22Rv1 (cell line): ENCODE measurements at regions not wholly inside any gene's neighbourhood (a gene's known extent, or its start where the extent isn't known, plus 50 kb on each side); places are given as distances from the start of the nearest gene placed in this dataset.

ENCODE experiments used
- CTCF ChIP-seq: fragments of 450-650 bp; IDR thresholded peaks from 2 replicates; pipeline ENCODE4 v1.5.1; 2017; ENCODE audit warnings: mild to moderate bottlenecking
- ZFX ChIP-seq: fragments of 450-650 bp; IDR thresholded peaks from 2 replicates; pipeline ENCODE4 v1.6.1; 2017; ENCODE audit warnings: antibody characterized with exemption, borderline replicate concordance

- TF ChIP-seq CTCF (no peak), ZFX (no peak)
These were observed 100.2 kb downstream of the HTR5A start for GRCh38 chr7:155170331-155170730.
